HepG2 (cell line): ENCODE measurements at regions not wholly inside any gene's neighbourhood (a gene's known extent, or its start where the extent isn't known, plus 50 kb on each side); places are given as distances from the start of the nearest gene placed in this dataset.

Experiments used
- ATAC-seq: fragments of 200-7000 bp; cut with Tn5 transposase; 3 replicates; pipeline ENCODE4 v1.9.1; 2020; ENCODE audit warnings: mild to moderate bottlenecking, moderate library complexity
- BruUV-seq: library from RNA; stranded (reverse); fragments of 400-500 nt; replicated peaks from 2 replicates; lab custom pipeline; 2021; lab: Mats Ljungman, UMichigan
- CTCF ChIA-PET: fragments of 300-600 bp; formaldehyde crosslinking; extraction: SDS; loops from one replicate; lab custom pipeline; 2021; ENCODE audit warnings: low total read pairs, inconsistent platforms, low intra/inter-chr PET ratio; lab: Yijun Ruan, JAX
- POLR2A ChIA-PET: fragments of 350-600 bp; sonication (Branson Sonifier 250); formaldehyde crosslinking; loops from one replicate; lab custom pipeline; 2020; ENCODE audit warnings: antibody characterized with exemption, inconsistent platforms; lab: Yijun Ruan, JAX
- DNase-seq: peaks from one replicate; pipeline ENCODE4 v3.0.0-alpha.2; 2015; ENCODE audit warnings: low spot score
- FAIRE-seq: peaks from 3 replicates; lab custom pipeline; 2011; peaks lifted over from hg19 to GRCh38; lab: Jason Lieb, UNC
- H2AFZ ChIP-seq: one replicate; pipeline ENCODE4 v1.6.1; 2011; ENCODE audit warnings: low read length, inconsistent platforms
- H3K27ac ChIP-seq: fragments of 300-600 bp; 3 replicates; pipeline ENCODE4 v1.8.0; 2011; ENCODE audit warnings: mixed run types, mild to moderate bottlenecking, mixed read lengths, low read length, inconsistent platforms; ENCODE audit not compliant: insufficient read depth; ENCODE audit errors: extremely low read length
- H3K27me3 ChIP-seq, 2 experiments: fragments of 200-600 bp in 1 of 2; 2 replicates in 1 of 2; 3 replicates in 1 of 2; pipeline versions ENCODE4 v1.6.0 to v1.8.0; 2011; ENCODE audit warnings: low read length in 2 of 2, mild to moderate bottlenecking in 2 of 2, moderate library complexity in 2 of 2, inconsistent platforms in 1 of 2; ENCODE audit not compliant: insufficient read depth in 2 of 2, control insufficient read depth in 1 of 2
- H3K36me3 ChIP-seq, 2 experiments: fragments of 200-600 bp in 1 of 2; replicated peaks in 1 of 2; 2 replicates in 1 of 2; 3 replicates in 1 of 2; pipeline versions ENCODE4 v1.5.1 to v1.8.0; 2011; ENCODE audit warnings: low read length in 2 of 2, inconsistent platforms in 1 of 2; ENCODE audit not compliant: insufficient read depth in 2 of 2, control insufficient read depth in 1 of 2
- H3K4me1 ChIP-seq: 2 replicates; pipeline ENCODE4 v1.5.1; 2012; ENCODE audit warnings: low read length, inconsistent platforms; ENCODE audit not compliant: insufficient read depth
- H3K4me2 ChIP-seq: 2 replicates; pipeline ENCODE4 v1.6.0; 2011; ENCODE audit warnings: low read depth, low read length, inconsistent platforms
- H3K4me3 ChIP-seq, 3 experiments: fragments of 200-600 bp in 1 of 3; sonication (generic), shearing (Covaris generic) in 1 of 3; replicated peaks in 1 of 3; 2 replicates each; pipeline ENCODE4 v1.5.1; 2011 to 2016; ENCODE audit warnings: low read length in 3 of 3, inconsistent platforms in 2 of 3, low read depth in 2 of 3, mild to moderate bottlenecking in 2 of 3, control low read depth in 1 of 3, mixed read lengths in 1 of 3; ENCODE audit not compliant: insufficient read depth in 1 of 3
- H3K79me2 ChIP-seq: one replicate; pipeline ENCODE4 v1.6.1; 2011; ENCODE audit warnings: low read length, inconsistent platforms; ENCODE audit not compliant: insufficient read depth
- H3K9ac ChIP-seq: 2 replicates; pipeline ENCODE4 v1.6.0; 2011; ENCODE audit warnings: mild to moderate bottlenecking, low read depth, low read length, inconsistent platforms; ENCODE audit not compliant: insufficient read depth
- H3K9me3 ChIP-seq: 2 replicates; pipeline ENCODE4 v1.5.1; 2012; ENCODE audit warnings: mild to moderate bottlenecking, low read length
- H4K20me1 ChIP-seq: 2 replicates; pipeline ENCODE4 v1.6.0; 2011; ENCODE audit warnings: inconsistent platforms, mild to moderate bottlenecking, low read length, moderate library complexity; ENCODE audit not compliant: insufficient read depth
- DBP ChIP-seq: sonication (generic); formaldehyde crosslinking; IDR thresholded peaks from 2 replicates; pipeline ENCODE4 v1.4.0; 2020; ENCODE audit warnings: missing genetic modification reagents; ENCODE audit errors: not compliant biosample characterization
- DR1 ChIP-seq: sonication (generic); formaldehyde crosslinking; IDR thresholded peaks from 2 replicates; pipeline ENCODE4 v1.8.0; 2021; ENCODE audit warnings: mild to moderate bottlenecking, missing genetic modification reagents, inconsistent platforms
- KLF12 ChIP-seq: sonication (generic); formaldehyde crosslinking; IDR thresholded peaks from 2 replicates; pipeline ENCODE4 v1.4.0; 2020; ENCODE audit warnings: missing genetic modification reagents, borderline replicate concordance
- REPIN1 ChIP-seq: sonication (generic); formaldehyde crosslinking; IDR thresholded peaks from 2 replicates; pipeline ENCODE4 v1.8.0; 2022; ENCODE audit warnings: missing genetic modification reagents, low read depth, mild to moderate bottlenecking, borderline replicate concordance
- TGIF2 ChIP-seq: IDR thresholded peaks from 2 replicates; pipeline ENCODE4 v1.6.1; 2016; ENCODE audit warnings: control low read depth, missing compliant biosample characterization
- ZBTB37 ChIP-seq: sonication (generic); formaldehyde crosslinking; IDR thresholded peaks from 2 replicates; pipeline ENCODE4 v1.4.0; 2020; ENCODE audit warnings: mild to moderate bottlenecking, missing genetic modification reagents
- ZNF142 ChIP-seq: sonication (generic); formaldehyde crosslinking; IDR thresholded peaks from 2 replicates; pipeline ENCODE4 v1.4.0; 2020; ENCODE audit warnings: missing genetic modification reagents
- ZNF30 ChIP-seq: sonication (generic); formaldehyde crosslinking; IDR thresholded peaks from 2 replicates; pipeline ENCODE4 v1.5.0; 2020; ENCODE audit warnings: mild to moderate bottlenecking, missing genetic modification reagents
- ZNF451 ChIP-seq: sonication (generic); formaldehyde crosslinking; IDR thresholded peaks from 2 replicates; pipeline ENCODE4 v1.5.0; 2020; ENCODE audit warnings: mild to moderate bottlenecking, missing genetic modification reagents
- WGBS: methylation state at CpG from one replicate; pipeline ENCODE4 v1.1.6; 2017; ENCODE audit warnings: low lambda C conversion rate; 5-methylcytosine and 5-hydroxymethylcytosine counted together
- in situ Hi-C: cut with HindIII; loops from 2 replicates; pipeline ENCODE4 v1.10.0; 2017; ENCODE audit warnings: low pct_unique_long_range_greater_than_20kb; ENCODE audit not compliant: extremely low pct_ligation_motif_present
- intact Hi-C: fragments of 100-400 bp; cut with micrococcal nuclease; formaldehyde crosslinking; loops from one replicate; pipeline ENCODE4 v1.10.0; 2022; ENCODE audit not compliant: unreplicated experiment
- TF ChIP-seq, protein P1 (sequence below): sonication (generic); formaldehyde crosslinking; IDR thresholded peaks from 2 replicates; pipeline ENCODE4 v1.4.0; 2020; ENCODE audit warnings: missing genetic modification reagents, borderline replicate concordance
- TF ChIP-seq, protein P2 (sequence below): sonication (generic); formaldehyde crosslinking; conservative IDR thresholded peaks from 2 replicates; pipeline ENCODE4 v1.4.0; 2020; ENCODE audit warnings: missing genetic modification reagents

DNA sequence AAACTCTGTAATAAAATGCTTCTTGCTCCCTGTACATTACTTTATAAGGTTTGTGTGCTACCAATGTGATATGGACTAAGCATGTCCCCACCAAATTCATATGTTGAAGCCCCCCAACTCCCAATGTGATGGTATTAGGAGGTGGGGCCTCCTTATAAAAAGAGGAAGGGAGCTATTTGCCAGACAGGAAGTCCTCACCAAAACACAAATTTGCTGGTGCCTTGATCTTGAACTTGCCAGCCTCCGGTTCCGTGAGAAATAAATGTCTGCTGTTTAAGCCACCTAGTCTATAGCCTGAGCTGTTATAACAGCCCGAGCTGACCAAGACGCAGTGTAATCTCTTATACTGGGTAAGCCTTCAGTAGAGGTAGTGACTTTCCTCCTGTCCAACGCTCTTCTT, 114.5 kb downstream of the INHBA start:
- H4K20me1 ChIP-seq = no peaks in the 10 kb centered on the region
- H2AFZ ChIP-seq = no peak overlapping the region
- no peaks in the 10 kb centered on the region for H3K36me3 ChIP-seq
- H3K9ac ChIP-seq = no peak overlapping the region
- ChIA-PET POLR2A (no interaction called here), CTCF (no interaction called here)
- 34% methylated on average over 5 of the region's 5 CpGs for WGBS
- no peaks in the 10 kb centered on the region for H3K4me1 ChIP-seq
- FAIRE-seq (no peak), DNase-seq (no peak), ATAC-seq (no peak)
- in situ Hi-C loops = no loop called here
- BruUV-seq = no TSS peak
- intact Hi-C loops = no loop called here
- no peaks in the 10 kb centered on the region for H3K27me3 ChIP-seq
- H3K27ac ChIP-seq = no peak overlapping the region
- H3K4me3 ChIP-seq = no peak overlapping the region
- H3K4me2 ChIP-seq = no peak overlapping the region
- peaks cover 94% of the 10 kb centered on the region for H3K9me3 ChIP-seq
- H3K79me2 ChIP-seq = no peaks in the 10 kb centered on the region
- TF ChIP-seq DBP (no peak), TGIF2 (CRISPR knock-in tag) (no peak), ZBTB37 (no peak), ZNF142 (CRISPR knock-in tag) (no peak), REPIN1 (CRISPR knock-in tag) (no peak), KLF12 (CRISPR knock-in tag) (no peak), DR1 (no peak), ZNF30 (no peak), ZNF451 (CRISPR knock-in tag) (no peak)
- TF ChIP-seq, protein P1, sequence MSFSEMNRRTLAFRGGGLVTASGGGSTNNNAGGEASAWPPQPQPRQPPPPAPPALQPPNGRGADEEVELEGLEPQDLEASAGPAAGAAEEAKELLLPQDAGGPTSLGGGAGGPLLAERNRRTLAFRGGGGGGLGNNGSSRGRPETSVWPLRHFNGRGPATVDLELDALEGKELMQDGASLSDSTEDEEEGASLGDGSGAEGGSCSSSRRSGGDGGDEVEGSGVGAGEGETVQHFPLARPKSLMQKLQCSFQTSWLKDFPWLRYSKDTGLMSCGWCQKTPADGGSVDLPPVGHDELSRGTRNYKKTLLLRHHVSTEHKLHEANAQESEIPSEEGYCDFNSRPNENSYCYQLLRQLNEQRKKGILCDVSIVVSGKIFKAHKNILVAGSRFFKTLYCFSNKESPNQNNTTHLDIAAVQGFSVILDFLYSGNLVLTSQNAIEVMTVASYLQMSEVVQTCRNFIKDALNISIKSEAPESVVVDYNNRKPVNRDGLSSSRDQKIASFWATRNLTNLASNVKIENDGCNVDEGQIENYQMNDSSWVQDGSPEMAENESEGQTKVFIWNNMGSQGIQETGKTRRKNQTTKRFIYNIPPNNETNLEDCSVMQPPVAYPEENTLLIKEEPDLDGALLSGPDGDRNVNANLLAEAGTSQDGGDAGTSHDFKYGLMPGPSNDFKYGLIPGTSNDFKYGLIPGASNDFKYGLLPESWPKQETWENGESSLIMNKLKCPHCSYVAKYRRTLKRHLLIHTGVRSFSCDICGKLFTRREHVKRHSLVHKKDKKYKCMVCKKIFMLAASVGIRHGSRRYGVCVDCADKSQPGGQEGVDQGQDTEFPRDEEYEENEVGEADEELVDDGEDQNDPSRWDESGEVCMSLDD = no peak
- TF ChIP-seq, protein P2, sequence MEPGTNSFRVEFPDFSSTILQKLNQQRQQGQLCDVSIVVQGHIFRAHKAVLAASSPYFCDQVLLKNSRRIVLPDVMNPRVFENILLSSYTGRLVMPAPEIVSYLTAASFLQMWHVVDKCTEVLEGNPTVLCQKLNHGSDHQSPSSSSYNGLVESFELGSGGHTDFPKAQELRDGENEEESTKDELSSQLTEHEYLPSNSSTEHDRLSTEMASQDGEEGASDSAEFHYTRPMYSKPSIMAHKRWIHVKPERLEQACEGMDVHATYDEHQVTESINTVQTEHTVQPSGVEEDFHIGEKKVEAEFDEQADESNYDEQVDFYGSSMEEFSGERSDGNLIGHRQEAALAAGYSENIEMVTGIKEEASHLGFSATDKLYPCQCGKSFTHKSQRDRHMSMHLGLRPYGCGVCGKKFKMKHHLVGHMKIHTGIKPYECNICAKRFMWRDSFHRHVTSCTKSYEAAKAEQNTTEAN (CRISPR knock-in tag) = no peak
